Fibroblast of lung (primary cell): ENCODE measurements at regions not wholly inside any gene's neighbourhood (a gene's known extent, or its start where the extent isn't known, plus 50 kb on each side); places are given as distances from the start of the nearest gene placed in this dataset.

Source experiments
- DNase-seq, 2 donors: peaks; one replicate each; pipeline versions ENCODE4 v3.0.0 to v3.0.0-alpha.2; 2010; ENCODE audit warnings: low read depth in 2 of 2
- H2AFZ ChIP-seq: 2 replicates; pipeline ENCODE4 v1.5.1; 2012; ENCODE audit warnings: low read length, control low read depth, inconsistent platforms
- H3K27ac ChIP-seq: 2 replicates; pipeline ENCODE4 v1.5.1; 2011; ENCODE audit warnings: low read length, control low read depth; ENCODE audit not compliant: insufficient read depth
- H3K27me3 ChIP-seq: 2 replicates; pipeline ENCODE4 v1.5.1; 2011; ENCODE audit warnings: mild to moderate bottlenecking, low read length; ENCODE audit not compliant: control insufficient read depth, insufficient read depth
- H3K36me3 ChIP-seq: 2 replicates; pipeline ENCODE4 v1.5.1; 2011; ENCODE audit warnings: low read length; ENCODE audit not compliant: control insufficient read depth, insufficient read depth
- H3K4me1 ChIP-seq: 2 replicates; pipeline ENCODE4 v1.5.1; 2011; ENCODE audit warnings: low read length; ENCODE audit not compliant: control insufficient read depth, insufficient read depth; ENCODE audit errors: extremely low read depth
- H3K4me2 ChIP-seq: 2 replicates; pipeline ENCODE4 v1.5.1; 2011; ENCODE audit warnings: low read length, control low read depth; ENCODE audit not compliant: insufficient read depth; ENCODE audit errors: extremely low read depth
- H3K4me3 ChIP-seq, 4 experiments: fragments of 200-600 bp in 1 of 4; sonication (generic) in 1 of 4; replicated peaks in 1 of 4; 2 replicates each; pipeline ENCODE4 v1.5.1; 2011 to 2016; ENCODE audit warnings: low read length in 4 of 4, low read depth in 3 of 4, mild to moderate bottlenecking in 3 of 4, control low read depth in 2 of 4, inconsistent platforms in 1 of 4, mixed read lengths in 1 of 4; ENCODE audit not compliant: insufficient read depth in 1 of 4; ENCODE audit errors: control extremely low read depth in 1 of 4
- H3K79me2 ChIP-seq: 2 replicates; pipeline ENCODE4 v1.5.1; 2012; ENCODE audit warnings: mild to moderate bottlenecking, low read length, inconsistent platforms; ENCODE audit not compliant: control insufficient read depth, insufficient read depth
- H3K9ac ChIP-seq: 2 replicates; pipeline ENCODE4 v1.5.1; 2011; ENCODE audit warnings: mild to moderate bottlenecking, low read length, control low read depth; ENCODE audit not compliant: insufficient read depth
- H3K9me3 ChIP-seq: 2 replicates; pipeline ENCODE4 v1.5.1; 2012; ENCODE audit warnings: low read depth, low read length; ENCODE audit not compliant: control insufficient read depth, insufficient read depth
- H4K20me1 ChIP-seq: 2 replicates; pipeline ENCODE4 v1.5.1; 2011; ENCODE audit warnings: low read length; ENCODE audit not compliant: control insufficient read depth, insufficient read depth; ENCODE audit errors: extremely low read depth
- CTCF ChIP-seq, 2 donors: IDR thresholded peaks in 1 of 2; conservative IDR thresholded peaks in 1 of 2; 1 replicate in 1 of 2; 2 replicates in 1 of 2; pipeline ENCODE4 v1.5.1; 2011 to 2012; ENCODE audit warnings: low read length in 2 of 2, control low read depth in 1 of 2, inconsistent platforms in 1 of 2, low read depth in 1 of 2, mild to moderate bottlenecking in 1 of 2
- EZH2 ChIP-seq: IDR thresholded peaks from 2 replicates; pipeline ENCODE4 v1.5.1; 2012; ENCODE audit warnings: low read length, control low read depth, mild to moderate bottlenecking; ENCODE audit errors: missing control alignments

DNA sequence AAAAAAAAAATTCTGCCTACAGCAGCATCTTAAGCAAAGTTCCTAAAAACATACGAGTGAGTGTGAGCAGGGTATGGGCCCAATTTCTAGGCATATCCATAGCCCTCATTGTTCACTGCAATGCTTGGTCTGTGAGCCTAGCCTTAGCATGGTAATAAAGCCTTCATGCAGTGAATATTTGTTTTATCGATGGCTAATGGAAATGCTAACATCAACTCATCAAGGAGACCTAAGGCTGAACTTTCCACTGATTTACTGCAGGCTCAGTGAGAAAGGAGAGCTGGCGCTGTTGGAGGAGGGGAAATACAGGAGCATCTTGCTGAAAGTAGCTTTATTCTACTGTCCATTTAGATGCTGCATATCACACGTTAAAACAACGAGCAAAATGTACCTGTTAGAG is 139.6 kb upstream of the DTNBP1 start:
- Histone ChIP-seq H3K27me3 (no peaks in the 10 kb centered on the region), H3K4me2 (no peak overlapping the region), H3K9ac (no peak overlapping the region), H3K36me3 (no peaks in the 10 kb centered on the region), H3K4me1 (no peaks in the 10 kb centered on the region), H4K20me1 (no peaks in the 10 kb centered on the region), H3K9me3 (no peaks in the 10 kb centered on the region), H2AFZ (no peak overlapping the region), H3K4me3 (no peak overlapping the region), H3K79me2 (no peaks in the 10 kb centered on the region), H3K27ac (no peak overlapping the region)
- no peak for TF ChIP-seq EZH2
- no peak for TF ChIP-seq CTCF (conservative IDR thresholded peaks at IDR 0.05 in 1 of 2, IDR thresholded peaks at IDR 0.05 in 1 of 2; ENCODE audit: low read depth in 1 of 2, low read length in 2 of 2)
- DNase-seq = no peak

GRCh38 chr6:15801912-15802311 is 139.1 kb upstream of the DTNBP1 start:
- no peak overlapping the region for H3K4me2 ChIP-seq
- H4K20me1 ChIP-seq = no peaks in the 10 kb centered on the region
- no peaks in the 10 kb centered on the region for H3K9me3 ChIP-seq
- no peak for DNase-seq
- no peak overlapping the region for H2AFZ ChIP-seq
- no peak overlapping the region for H3K27ac ChIP-seq
- H3K4me3 ChIP-seq = no peak overlapping the region
- H3K4me1 ChIP-seq = no peaks in the 10 kb centered on the region
- no peak for TF ChIP-seq EZH2
- no peak for TF ChIP-seq CTCF (conservative IDR thresholded peaks at IDR 0.05 in 1 of 2, IDR thresholded peaks at IDR 0.05 in 1 of 2; ENCODE audit: low read depth in 1 of 2, low read length in 2 of 2)
- H3K79me2 ChIP-seq = no peaks in the 10 kb centered on the region
- no peaks in the 10 kb centered on the region for H3K36me3 ChIP-seq
- H3K9ac ChIP-seq = no peak overlapping the region
- no peaks in the 10 kb centered on the region for H3K27me3 ChIP-seq

DNA sequence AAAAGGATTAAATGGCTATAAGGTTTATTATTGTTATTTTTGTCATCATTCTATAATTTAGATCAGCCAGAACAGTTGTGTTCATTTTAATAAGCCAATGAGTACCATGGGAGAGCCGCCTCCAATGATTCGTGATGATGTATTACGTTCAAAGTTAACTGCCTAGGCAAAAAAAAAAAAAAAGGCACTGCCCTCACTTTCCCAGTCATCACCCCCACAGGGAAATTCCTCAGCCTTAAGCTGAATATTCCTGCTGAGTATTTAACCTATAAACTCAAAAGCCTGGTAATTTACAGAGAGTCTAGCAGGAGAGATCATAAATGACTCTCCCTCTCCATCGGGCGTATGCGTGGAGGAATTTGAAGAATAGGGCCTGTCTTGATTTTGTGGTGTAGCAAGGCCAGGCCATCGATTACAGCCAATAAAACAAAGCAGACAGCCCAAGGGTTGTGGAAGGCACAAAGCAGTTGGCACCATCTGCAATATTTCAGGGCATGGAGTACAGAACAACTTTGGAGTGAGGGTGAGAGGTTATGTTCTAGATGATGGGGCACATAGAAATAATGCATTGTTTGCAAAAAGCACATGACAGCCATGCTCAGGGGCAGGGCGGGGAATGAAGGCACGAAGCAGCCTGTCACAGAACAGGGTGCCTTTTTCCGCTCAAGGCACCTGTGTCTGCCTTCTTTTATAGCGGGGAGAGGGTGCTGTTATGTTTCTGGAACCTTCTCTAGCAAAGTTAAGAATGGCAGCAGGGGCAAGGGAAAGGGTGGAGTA is 138.2 kb upstream of the DTNBP1 start:
- Histone ChIP-seq H3K9me3 (no peaks in the 10 kb centered on the region), H3K4me1 (no peaks in the 10 kb centered on the region), H3K9ac (no peak overlapping the region), H3K4me3 (no peak overlapping the region), H3K36me3 (no peaks in the 10 kb centered on the region), H3K79me2 (no peaks in the 10 kb centered on the region), H3K4me2 (no peak overlapping the region), H3K27me3 (no peaks in the 10 kb centered on the region), H3K27ac (no peak overlapping the region), H4K20me1 (no peaks in the 10 kb centered on the region), H2AFZ (no peak overlapping the region)
- no peak for DNase-seq
- no peak for TF ChIP-seq CTCF (conservative IDR thresholded peaks at IDR 0.05 in 1 of 2, IDR thresholded peaks at IDR 0.05 in 1 of 2; ENCODE audit: low read depth in 1 of 2, low read length in 2 of 2)
- no peak for TF ChIP-seq EZH2
